ENCODE measurements at regions not wholly inside any gene's neighbourhood (a gene's known extent, or its start where the extent isn't known, plus 50 kb on each side); places are given as distances from the start of the nearest gene placed in this dataset.
"Not testable (repeated sequence)": the region's sequence is repeated elsewhere in the genome, so short reads cannot be mapped to it uniquely, and the experiment has no call there.

GRCh38 chr12:116434155-116435011 is 124.8 kb upstream of the MAP1LC3B2 start:
- peak; percentile 99 for DNase-seq

- no peak for DNase-seq
These were observed 123.2 kb upstream of the MAP1LC3B2 start for GRCh38 chr12:116435984-116436383.

GRCh38 chr12:116436561-116437249 is 122.5 kb upstream of the MAP1LC3B2 start:
- no peak for DNase-seq

- peak; percentile 67 for DNase-seq
These were observed 117.9 kb upstream of the MAP1LC3B2 start for GRCh38 chr12:116441292-116441691.

- no peak for DNase-seq
These were observed 116.9 kb upstream of the MAP1LC3B2 start for GRCh38 chr12:116442304-116442703.

GRCh38 chr12:116442946-116443345 is 116.2 kb upstream of the MAP1LC3B2 start:
- no peak for DNase-seq

GRCh38 chr12:116443821-116444589 is 115.2 kb upstream of the MAP1LC3B2 start:
- no peak for DNase-seq

GRCh38 chr12:116444590-116444943 is 114.6 kb upstream of the MAP1LC3B2 start:
- no peak for DNase-seq

GRCh38 chr12:116448165-116448739 is 110.9 kb upstream of the MAP1LC3B2 start:
- no peak for DNase-seq

GRCh38 chr12:116450406-116450910 is 108.7 kb upstream of the MAP1LC3B2 start:
- DNase-seq: no peak

GRCh38 chr12:116452975-116453374 is 106.2 kb upstream of the MAP1LC3B2 start:
- DNase-seq: not testable (repeated sequence)

GRCh38 chr12:116453631-116454030 is 105.5 kb upstream of the MAP1LC3B2 start:
- no peak for DNase-seq

GRCh38 chr12:116454076-116454475 is 105.1 kb upstream of the MAP1LC3B2 start:
- DNase-seq: no peak

GRCh38 chr12:116454950-116455447 is 104.2 kb upstream of the MAP1LC3B2 start:
- DNase-seq: peak; percentile 92

- peak; percentile 91 for DNase-seq
These were observed 103.4 kb upstream of the MAP1LC3B2 start for GRCh38 chr12:116455540-116456329.

GRCh38 chr12:116456330-116457082 is 102.7 kb upstream of the MAP1LC3B2 start:
- no peak for DNase-seq

GRCh38 chr12:116458492-116458891 is 100.7 kb upstream of the MAP1LC3B2 start:
- no peak for DNase-seq

GRCh38 chr12:116459011-116459875 is 99.9 kb upstream of the MAP1LC3B2 start:
- no peak for DNase-seq

- peak; percentile 76 for DNase-seq
These were observed 99.1 kb upstream of the MAP1LC3B2 start for GRCh38 chr12:116459916-116460663.
